Heart left ventricle (tissue), 13 donors: ENCODE measurements at regions not wholly inside any gene's neighbourhood (a gene's known extent, or its start where the extent isn't known, plus 50 kb on each side); places are given as distances from the start of the nearest gene placed in this dataset.

ENCODE experiments used
- CTCF ChIP-seq, 12 donors: fragments of 200-600 bp; sonication (generic) in 4 of 12; IDR thresholded peaks; one replicate each; pipeline versions ENCODE4 v1.5.0 to v1.8.0; 2018 to 2022; ENCODE audit warnings: antibody characterized with exemption in 12 of 12, mild to moderate bottlenecking in 5 of 12
- POLR2A ChIP-seq, 2 donors: fragments of 450-650 bp; IDR thresholded peaks; one replicate each; pipeline ENCODE4 v1.6.1; 2017; ENCODE audit warnings: antibody characterized with exemption in 2 of 2, mild to moderate bottlenecking in 2 of 2, moderate library complexity in 2 of 2
- donor health status: ischemic (EF 13 %, LVEDD 7.1; RV severe dilation, severe dysfunction).
- donor health status: DM: no; HTN: yes; CAD: no.
- donor health status: DM: no; HTN: no; CAD: no.
- donor health status: ischemic (EF 25% LVEDD 6.9; RV normal size, moderate dysfunction).
- donor health status: ischemic (EF 25% LVEDD 5.7; RV mildly dilated, moderate dysfunction).
- donor health status: ischemic (EF 35%, LVEDD 5.7; RV mildly dilated, moderate dysfunction).
- donor health status: nonischemic (EF 11% LVEDD 7.7; RV severe dilation, severe dysfunction).
- donor health status: DM: yes; HTN: yes; CAD: no.
- donor health status: PGD.
- donor health status: ischemic (EF 29% LVEDD 5.4; RV normal size, mild dysfunction).
- donor health status: nonischemic (EF 23%, LVEDD 6.1; RV moderate dilation, normal function).

DNA sequence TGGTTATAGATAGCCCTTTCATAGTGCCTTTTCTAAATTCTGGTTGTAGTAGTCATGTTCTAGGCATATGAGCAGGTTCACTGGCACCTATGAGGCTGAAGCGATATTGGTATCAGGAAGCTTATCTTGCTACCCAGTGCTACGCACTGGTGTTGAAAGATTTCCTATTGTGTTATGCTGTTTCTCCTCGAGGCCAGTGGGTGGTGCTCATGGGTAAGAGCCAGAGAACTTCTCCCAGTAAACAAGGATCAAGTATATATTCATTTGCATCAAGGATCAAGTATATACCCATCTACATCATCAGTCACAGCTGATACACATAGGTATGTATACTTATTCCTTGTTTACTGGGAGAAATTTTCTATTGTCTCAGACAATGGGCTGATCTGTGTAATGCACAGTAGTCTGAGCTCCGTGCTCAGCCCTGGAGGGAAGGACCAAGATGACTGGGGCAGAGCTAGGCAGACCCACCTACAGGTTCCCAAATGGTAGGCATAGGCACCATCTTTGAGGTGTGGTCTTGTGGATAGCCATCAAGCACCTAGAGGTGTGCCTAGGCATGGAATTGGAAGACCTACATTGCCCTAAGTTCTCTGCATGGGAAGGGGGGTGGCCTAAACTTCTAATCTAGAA lies 101.2 kb upstream of the GALNT13 start:
- TF ChIP-seq CTCF (IDR thresholded peaks at IDR 0.05) (no peak), POLR2A (IDR thresholded peaks at IDR 0.05) (no peak)
